ENCODE measurements at regions not wholly inside any gene's neighbourhood (a gene's known extent, or its start where the extent isn't known, plus 50 kb on each side); places are given as distances from the start of the nearest gene placed in this dataset.

DNA sequence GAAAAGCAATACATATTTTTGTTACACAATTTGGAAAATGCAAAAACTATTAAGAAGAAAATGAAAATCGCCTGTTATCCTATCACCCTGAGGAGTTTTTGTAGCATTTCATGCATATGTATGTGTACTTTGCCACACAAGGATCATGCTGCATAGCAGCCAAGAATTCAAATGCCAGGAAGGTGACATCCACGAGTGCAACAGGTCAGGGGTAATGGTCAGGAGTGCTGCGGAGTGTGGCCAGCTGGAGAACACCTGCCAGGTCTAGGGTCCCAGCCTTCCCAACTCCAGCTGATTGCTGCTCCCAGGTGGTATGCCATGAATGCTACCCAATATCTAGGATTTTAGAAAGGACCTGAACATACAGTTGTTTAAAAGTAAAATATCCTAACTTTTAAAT, 617.1 kb downstream of the PRELID2 start:
- ChIA-PET POLR2A (no interaction called here), CTCF (ENCODE audit: low intra/inter-chr PET ratio) (interaction anchor here (0.6 kb wide), 1 partner anchor 668 kb away, joined by 3 read pairs; no protein-coding TSS in a partner anchor)
- no peak overlapping the region for H3K27ac ChIP-seq (ENCODE audit: extremely low read depth, low read depth, low read length)
- no peak overlapping the region for H3K9ac ChIP-seq (ENCODE audit: insufficient read depth in 1 of 2, low read depth in 2 of 2, low read length in 2 of 2)
- FAIRE-seq (no peak), ATAC-seq (no peak), DNase-seq (ENCODE audit: extremely low read depth in 1 of 4, low spot score in 3 of 4) (no peak)
- intact Hi-C loops (cut with micrococcal nuclease), result no loop called here
- H2AFZ ChIP-seq (ENCODE audit: low read depth, low read length), result no peak overlapping the region
- H3K4me2 ChIP-seq (ENCODE audit: insufficient read depth, low read length), result no peak overlapping the region
- H4K20me1 ChIP-seq (replicated peaks; ENCODE audit: control insufficient read depth, insufficient read depth, low read length), result no peaks in the 10 kb centered on the region
- H3K9me3 ChIP-seq (replicated peaks; ENCODE audit: control insufficient read depth, insufficient read depth, low read depth, low read length), result no peaks in the 10 kb centered on the region
- H3K79me2 ChIP-seq (ENCODE audit: control insufficient read depth, insufficient read depth, low read length), result no peaks in the 10 kb centered on the region
- no peaks in the 10 kb centered on the region for H3K9me1 ChIP-seq (ENCODE audit: control insufficient read depth, insufficient read depth, low read length)
- H3K4me3 ChIP-seq, result no peak overlapping the region
- H3K27me3 ChIP-seq (ENCODE audit: control insufficient read depth in 2 of 2, insufficient read depth in 2 of 2, low read length in 2 of 2), result no peaks in the 10 kb centered on the region
- TF ChIP-seq TEAD4 (IDR thresholded peaks at IDR 0.05; ENCODE audit: low read length) (no peak), TEAD4 (CRISPR knock-in tag; IDR thresholded peaks at IDR 0.05; ENCODE audit: borderline replicate concordance) (no peak), SREBF2 (CRISPR knock-in tag; IDR thresholded peaks at IDR 0.05) (no peak), IFI16 (CRISPR knock-in tag; IDR thresholded peaks at IDR 0.05) (no peak), CEBPB (tag; IDR thresholded peaks at IDR 0.05) (no peak), ZNF75A (CRISPR knock-in tag; IDR thresholded peaks at IDR 0.05) (no peak), PTRF (tag; IDR thresholded peaks at IDR 0.05) (no peak), ZKSCAN3 (CRISPR knock-in tag; IDR thresholded peaks at IDR 0.05) (no peak), NRF1 (conservative IDR thresholded peaks at IDR 0.05 in 1 of 2, IDR thresholded peaks at IDR 0.05 in 1 of 2) (no peak), HNRNPLL (IDR thresholded peaks at IDR 0.05; ENCODE audit: low read depth, low read length, poor library complexity, severe bottlenecking) (no peak), HNRNPUL1 (IDR thresholded peaks at IDR 0.05; ENCODE audit: low read length) (no peak), SAFB (IDR thresholded peaks at IDR 0.05; ENCODE audit: borderline replicate concordance, low read depth, low read length) (no peak), WHSC1 (IDR thresholded peaks at IDR 0.05; ENCODE audit: low read length) (no peak), NCOA2 (IDR thresholded peaks at IDR 0.05; ENCODE audit: partially characterized antibody in 2 of 2) (no peak), SNRNP70 (optimal IDR thresholded peaks at IDR 0.05; ENCODE audit: low read depth, low read length) (no peak), GATA2 (CRISPR knock-in tag; IDR thresholded peaks at IDR 0.05) (no peak), ZNF217 (CRISPR knock-in tag; IDR thresholded peaks at IDR 0.05) (no peak), MTF1 (CRISPR knock-in tag; IDR thresholded peaks at IDR 0.05; ENCODE audit: borderline replicate concordance) (no peak), ZC3H8 (IDR thresholded peaks at IDR 0.05) (no peak)
- TF ChIP-seq, protein P1, sequence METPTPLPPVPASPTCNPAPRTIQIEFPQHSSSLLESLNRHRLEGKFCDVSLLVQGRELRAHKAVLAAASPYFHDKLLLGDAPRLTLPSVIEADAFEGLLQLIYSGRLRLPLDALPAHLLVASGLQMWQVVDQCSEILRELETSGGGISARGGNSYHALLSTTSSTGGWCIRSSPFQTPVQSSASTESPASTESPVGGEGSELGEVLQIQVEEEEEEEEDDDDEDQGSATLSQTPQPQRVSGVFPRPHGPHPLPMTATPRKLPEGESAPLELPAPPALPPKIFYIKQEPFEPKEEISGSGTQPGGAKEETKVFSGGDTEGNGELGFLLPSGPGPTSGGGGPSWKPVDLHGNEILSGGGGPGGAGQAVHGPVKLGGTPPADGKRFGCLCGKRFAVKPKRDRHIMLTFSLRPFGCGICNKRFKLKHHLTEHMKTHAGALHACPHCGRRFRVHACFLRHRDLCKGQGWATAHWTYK (CRISPR knock-in tag; IDR thresholded peaks at IDR 0.05), result no peak
- in situ Hi-C loops (cut with MboI), result no loop called here
- no peaks in the 10 kb centered on the region for H3K4me1 ChIP-seq (replicated peaks in 1 of 2; ENCODE audit: control insufficient read depth in 2 of 2, insufficient read depth in 2 of 2, low read length in 2 of 2)
- WGBS (ENCODE audit: insufficient coverage, low coverage, missing lambda C conversion rate), result 0% methylated on average over 3 of the region's 3 CpGs
- no TSS peak for BruUV-seq (replicated peaks)
- no peaks in the 10 kb centered on the region for H3K36me3 ChIP-seq (ENCODE audit: control insufficient read depth, insufficient read depth, low read length)

Data from K562 (cell line).